HG03139 (cell line): ENCODE measurements at regions not wholly inside any gene's neighbourhood (a gene's known extent, or its start where the extent isn't known, plus 50 kb on each side); places are given as distances from the start of the nearest gene placed in this dataset.

Experiments used
- ATAC-seq: cut with Tn5 transposase; IDR thresholded peaks from one replicate; pipeline ENCODE4 v1.9.1; 2021; ENCODE audit not compliant: unreplicated experiment

DNA sequence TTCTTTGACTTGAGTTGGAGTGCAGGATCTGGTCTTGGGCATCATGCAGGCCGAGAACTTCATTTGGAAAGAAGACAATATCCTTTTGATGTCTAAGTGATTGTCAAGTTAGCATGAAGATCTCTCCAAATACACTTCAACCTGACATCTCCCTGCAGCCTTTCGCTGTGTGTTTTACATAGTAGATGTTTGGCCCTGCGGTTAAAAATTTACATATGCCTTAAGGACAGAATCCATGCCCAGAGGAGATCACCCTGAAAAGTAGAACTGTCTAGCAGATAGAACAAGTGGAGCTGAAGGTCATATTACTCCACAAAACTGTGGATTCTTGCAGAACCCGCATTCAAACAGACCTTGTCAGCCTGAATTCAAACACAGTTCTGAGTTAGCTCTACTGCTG, 409.9 kb downstream of the LPIN1 start:
- ATAC-seq = no peak

DNA sequence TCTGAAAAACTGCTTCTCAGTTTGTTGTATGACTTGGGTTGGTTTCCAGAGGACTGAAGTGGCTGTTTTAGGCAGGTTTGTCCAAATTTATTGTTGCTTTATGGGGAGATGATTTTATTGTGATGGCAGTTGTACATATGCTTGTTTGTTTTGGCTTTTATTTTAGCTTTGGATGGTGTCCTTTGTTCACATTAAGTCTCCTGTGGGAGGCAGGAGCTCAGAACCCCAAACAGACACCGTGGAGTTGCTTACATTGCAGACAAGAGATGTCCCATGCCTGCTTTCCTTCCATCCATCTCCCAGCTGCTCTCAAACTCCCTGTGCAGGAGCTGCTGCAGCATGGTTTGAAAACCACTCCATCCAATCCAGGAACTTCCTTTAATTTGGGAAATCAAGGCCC, 414.7 kb downstream of the LPIN1 start:
- no peak for ATAC-seq

DNA sequence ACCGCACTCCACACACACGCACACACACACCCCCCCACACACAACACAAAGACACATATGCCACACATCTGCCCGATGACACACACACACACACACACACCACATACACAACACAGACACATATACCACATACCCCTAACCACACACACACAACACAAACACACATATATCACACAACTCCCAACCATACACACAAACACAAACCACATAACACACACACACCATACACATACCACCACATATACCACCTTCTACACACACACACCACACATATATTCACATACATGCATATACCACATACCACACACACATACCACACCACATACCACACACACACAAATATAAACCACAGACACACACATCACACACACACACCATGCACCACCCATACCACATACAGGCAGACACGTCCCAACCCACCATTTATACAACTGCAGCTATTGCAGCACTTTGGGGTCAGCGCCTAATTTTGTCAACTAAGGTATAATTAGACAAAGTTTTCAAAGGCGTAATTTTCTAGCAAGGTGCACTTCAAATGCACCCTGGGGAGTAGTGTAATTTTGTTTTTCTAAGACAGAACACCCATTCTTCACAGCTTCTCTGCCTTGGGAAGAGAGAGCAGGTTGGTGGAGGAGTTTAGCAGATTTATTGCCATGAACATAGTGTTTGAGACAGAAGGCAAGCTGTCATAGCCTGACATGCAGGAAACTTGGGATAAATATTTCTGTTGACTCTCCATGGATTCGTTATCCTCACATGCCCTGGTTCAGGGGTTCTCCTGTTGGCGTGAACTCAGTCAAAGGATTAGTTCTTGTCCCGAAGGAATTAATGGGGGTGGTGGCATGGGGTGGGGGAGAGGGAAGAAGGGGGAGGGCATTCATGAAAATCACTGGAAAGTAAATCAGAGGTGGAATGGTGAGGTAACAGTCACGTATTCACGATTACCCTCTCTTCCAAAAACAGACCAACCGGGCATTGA, 416.1 kb downstream of the LPIN1 start:
- ATAC-seq = no peak

DNA sequence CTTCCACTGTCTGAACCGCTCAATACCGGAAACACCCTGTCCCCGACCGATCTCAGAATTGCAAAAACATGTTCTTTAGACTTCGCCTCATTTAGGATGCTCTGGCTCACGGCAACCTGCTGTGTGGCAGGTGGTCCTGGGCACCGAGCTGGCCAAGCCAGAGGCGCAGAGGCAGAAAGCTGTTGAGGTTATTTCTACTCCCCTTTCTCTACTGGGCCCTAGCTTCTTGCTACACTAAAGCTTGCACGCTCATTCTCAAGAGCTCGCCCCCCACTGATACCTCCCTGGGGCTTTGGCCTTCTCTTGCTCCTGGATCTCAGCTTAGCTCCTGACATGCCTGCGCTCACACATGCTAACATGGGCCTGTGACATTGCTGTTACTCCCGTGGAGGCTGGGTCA, 417.4 kb downstream of the LPIN1 start:
- ATAC-seq = no peak

DNA sequence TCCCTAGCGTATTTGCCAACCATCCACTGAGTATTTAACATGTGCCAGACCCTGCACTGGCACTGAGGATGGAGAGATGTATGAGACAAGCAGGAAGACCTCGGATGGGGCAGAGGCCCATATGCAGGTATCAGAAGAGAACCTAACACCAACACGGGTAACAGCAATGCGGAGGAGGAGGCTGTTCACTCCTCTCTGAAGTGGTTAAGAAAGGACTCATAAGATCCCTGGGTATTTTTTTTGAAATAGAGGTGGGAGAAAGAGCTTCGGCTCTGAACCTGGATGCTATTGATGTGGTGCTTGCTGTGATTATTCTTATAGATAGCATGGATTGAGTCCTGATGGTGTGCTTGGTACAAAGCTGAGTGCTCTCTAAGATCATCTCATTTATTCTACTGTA, 418.3 kb downstream of the LPIN1 start:
- no peak for ATAC-seq

DNA sequence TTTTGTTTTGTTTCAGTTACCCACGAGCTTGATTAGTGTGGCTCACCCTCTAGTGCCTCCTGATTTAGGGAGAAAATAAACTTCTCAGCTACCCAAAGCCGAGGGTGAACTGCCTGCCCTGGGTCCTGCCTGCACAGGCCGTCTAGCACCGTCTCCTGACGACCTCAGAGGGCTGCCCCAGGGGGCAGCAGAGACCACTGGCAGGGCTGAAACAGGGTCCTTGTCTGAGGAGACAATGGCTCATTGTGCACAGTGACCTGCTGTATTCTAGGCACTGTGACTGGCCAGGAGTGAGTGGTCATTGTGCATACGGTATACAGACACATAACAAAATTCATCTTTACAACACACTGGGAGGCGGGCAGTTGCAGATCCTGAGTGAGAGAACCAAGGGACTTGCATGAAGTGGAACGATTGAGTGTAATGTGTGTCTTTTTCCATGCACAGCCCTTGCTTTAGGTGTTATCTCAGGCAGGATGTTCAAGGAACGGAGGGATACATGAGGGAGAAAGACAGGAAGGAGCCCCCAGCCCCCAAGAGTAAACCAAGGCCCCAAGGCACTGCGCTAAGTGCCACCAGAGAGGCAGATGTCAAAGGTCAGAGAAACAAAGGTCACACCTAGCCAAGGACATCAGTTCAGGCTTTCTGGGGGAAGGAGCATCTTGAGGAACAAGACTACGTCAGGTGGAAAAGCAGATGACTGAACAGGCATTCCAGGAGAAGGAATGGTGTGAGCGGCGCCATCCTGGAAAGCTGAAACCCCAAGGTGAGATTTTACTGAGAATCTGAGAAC, 421.3 kb downstream of the LPIN1 start:
- no peak for ATAC-seq

DNA sequence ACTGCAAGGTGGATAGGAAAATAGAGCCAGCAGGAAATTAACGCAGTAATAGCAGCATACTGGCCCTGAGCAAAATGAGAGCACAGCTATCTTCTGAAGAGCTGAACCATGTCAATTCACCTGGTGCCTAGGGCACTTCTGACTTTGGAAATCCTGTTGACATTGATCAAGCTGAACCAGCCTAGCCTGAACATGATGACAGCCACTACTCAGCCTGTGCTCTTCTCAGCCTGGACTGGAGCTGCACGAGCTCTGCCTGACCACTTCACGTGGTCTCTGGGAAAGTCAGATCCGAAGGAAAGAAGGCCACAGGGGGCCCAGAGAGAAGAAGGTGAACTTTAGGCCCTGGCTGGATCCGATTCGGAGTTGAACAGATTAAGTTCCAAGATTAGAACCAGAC, 421.9 kb downstream of the LPIN1 start:
- no peak for ATAC-seq

DNA sequence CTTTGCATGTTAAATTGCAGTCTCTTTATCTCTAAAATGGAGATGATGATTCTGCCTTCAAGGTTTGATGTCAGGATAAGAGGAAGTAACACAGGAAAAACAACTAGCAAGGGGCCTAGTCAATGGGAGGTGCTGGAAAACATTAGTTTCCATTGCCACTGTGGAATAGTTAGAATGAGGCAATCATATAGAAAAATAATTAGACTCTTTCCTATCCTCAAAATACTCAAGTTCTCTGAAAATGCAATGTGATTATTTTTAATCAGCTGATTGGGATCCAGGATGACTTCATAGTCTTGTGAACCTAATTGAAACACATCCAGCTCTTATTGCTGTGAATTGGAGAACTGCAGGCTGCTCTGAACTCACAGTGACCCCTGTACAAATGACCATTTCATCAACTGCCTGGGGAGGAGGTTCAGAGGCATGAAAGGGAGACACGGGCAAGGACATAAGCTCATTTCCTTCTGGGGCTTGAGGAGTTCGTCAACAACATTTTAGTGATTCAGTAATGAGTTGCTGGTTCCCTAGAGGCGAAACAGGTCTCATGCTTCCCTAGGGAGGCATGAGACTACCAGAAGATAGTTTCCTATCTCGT, 422.5 kb downstream of the LPIN1 start:
- peak; percentile 64 for ATAC-seq

DNA sequence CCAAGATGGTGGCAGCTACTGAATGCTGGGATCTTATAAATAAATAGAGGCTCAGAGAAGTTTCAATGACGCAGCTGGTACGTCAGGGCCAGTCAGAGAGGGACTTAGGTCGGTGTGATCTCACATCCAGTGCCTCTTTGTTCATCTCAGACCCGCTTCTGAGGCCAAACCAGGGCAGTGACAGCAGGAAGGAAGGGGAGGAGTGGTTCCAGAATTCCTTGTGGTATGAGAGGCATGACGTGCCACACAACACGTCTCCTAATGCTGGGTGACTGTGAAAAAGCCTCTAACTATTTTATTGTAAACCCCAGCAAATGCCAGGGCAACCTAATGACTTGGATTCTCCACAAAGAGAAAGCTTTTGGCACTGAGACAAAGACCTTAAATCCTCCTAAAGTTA, 423.3 kb downstream of the LPIN1 start:
- ATAC-seq = no peak

DNA sequence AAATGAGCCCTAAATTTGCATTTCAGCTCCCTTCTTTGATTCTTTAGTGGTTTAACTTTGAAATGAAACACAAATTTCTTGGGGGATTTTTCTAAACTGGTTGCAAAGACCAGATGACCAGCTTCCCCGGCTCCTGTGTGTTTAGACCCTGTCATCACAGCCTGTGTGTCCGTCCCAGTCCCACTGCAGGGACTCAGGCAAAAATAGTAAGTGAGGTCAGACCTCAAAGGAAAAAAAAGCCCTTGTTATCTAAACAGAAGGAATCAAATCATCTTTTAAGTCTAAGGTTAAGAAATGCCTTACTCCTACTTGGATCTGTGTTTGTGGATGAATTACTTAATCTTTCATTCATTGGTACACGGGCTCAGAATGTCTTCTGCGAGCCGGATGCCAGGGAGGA, 423.7 kb downstream of the LPIN1 start:
- ATAC-seq = no peak

DNA sequence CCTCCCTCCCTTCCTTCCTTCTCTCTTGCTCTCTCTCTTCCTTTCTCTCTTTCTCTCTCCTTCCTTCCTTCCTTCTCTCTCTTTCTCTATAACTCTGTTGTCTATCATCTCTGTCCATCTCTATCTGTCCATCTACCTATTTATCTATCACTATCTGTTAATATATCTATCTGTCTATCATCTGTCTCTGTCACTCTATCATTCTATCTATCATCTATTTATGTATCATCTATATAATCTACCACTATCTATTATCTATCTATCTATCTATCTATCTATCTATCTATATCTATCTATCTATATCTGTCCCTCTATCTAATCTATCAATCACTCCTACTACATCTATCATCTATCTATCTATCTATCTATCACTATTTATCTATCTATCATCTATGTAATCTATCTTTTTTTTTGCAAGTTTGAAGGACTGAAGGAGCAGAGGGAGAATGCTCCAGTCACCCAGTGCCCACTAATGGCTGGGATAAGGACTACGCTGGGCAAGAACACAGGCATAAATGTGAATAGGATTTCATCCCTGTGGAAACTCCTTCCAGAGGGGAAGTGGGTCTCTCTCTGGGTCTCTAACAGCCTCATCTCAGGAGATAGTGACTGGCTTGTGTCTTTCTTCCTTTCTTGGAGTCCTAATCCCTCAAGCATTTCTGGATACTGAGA, 427.0 kb downstream of the LPIN1 start:
- no peak for ATAC-seq

DNA sequence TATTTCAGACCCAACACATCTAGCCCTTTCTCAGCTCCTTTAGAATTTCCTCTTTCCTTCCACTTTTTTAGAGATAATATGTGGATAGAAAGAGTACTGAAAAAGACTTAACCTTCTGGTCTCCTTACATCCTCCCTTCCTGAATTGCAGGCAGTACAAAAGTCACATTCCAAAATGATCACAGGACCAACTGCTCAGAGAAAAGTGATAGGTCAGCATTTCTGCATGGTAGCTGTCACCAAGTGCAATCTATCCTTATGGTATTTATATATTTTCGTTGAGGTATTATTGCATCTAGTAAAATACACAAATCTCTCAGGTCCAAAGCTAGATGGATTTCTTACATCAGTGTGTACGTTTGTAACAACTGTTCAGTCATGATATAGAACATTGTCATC, 427.5 kb downstream of the LPIN1 start:
- ATAC-seq = no peak

DNA sequence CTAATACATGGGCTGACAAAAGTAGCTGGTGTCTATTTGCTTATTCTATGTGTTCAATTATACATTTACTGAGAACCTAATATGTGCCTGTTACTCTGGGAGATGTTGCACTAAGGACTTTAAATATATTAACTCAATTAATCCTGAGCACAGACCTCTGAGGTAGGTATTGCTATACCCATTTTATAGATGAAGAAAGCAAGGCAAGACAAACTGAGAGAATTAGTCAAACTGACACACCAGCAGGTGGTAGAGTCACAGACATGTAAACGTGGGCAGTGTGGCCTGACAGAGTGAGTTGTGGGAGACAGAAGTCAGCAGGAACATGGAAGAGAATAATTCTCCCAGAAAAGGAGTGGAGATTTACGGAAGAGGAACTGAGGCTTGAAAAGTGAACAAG, 428.9 kb downstream of the LPIN1 start:
- no peak for ATAC-seq

DNA sequence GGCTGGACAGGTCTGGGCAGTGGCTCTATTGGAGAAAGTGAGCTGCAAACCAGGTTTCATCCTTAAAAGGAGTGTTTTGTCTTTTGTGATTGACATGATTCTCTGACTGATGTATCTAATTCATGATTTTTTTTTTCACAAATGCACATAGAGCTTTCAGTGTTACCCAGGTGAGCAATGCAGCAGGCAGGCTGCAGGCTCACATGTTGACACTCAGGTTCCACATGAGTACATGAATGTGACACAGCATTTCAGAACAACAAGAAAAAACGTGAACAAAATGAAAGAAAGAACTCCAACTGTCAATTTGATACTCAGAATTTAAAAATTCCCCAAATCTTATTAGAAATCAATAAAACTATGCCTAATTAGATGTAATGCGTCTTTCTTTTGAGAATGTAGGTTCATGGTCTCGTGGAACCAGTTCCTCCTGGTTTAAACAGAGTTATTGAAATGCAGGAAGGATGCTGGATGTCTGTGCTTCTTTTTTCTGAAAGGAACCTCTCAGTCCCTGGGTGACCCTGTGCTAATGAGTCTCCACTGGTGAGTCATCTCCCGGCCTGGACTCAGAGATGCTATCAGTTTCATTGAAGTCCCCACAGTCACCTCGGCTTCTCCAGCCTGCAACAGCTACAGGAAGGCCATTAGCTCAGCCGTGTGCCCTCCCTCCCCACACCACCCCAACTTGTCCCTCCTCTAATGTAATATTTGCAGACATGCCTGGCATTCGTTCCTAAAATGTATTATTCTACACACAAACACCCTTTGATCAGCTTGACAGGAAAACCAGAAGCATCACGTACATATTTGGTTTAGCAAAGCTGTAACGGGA, 430.4 kb downstream of the LPIN1 start:
- ATAC-seq = peak; percentile 82

DNA sequence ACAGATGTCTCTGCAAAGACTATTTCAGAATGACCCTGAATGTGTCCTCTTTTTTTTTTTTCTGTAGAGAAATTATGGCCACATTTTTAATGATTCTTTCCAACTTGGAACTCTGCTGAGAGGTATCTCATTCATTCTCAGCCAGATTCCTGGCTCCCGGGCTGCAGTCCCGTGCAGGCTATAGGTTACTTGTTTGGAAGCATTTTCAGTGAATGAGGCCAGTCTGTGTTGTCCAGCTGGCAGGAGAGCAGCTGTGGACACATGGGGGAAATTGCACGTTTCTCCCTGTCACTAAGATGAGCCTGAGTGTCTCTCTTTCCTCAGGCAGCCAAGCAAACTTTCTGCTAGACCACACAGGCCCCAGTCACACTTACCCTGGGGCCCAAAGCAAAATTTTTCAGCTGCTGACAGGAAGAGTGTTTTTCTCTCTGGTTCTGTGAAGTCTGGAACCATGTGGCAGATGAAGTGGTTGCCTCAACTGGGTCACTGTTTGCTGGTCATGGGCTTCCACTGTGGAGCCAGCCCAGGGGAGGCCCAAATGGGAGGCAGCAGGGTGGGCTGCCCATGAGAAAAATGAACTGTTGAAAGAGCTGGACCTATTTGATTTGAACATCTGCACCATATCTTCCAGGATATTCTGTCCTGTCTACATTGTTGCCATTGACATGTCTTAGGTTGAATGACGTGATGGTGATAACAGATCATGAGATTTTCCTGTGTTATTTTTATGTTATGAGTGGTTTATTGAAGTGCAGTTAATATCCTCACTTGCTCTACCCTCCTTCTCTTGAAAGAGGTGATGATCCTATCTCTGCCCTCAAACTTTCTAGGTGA, 431.2 kb downstream of the LPIN1 start:
- ATAC-seq = peak; percentile 84

DNA sequence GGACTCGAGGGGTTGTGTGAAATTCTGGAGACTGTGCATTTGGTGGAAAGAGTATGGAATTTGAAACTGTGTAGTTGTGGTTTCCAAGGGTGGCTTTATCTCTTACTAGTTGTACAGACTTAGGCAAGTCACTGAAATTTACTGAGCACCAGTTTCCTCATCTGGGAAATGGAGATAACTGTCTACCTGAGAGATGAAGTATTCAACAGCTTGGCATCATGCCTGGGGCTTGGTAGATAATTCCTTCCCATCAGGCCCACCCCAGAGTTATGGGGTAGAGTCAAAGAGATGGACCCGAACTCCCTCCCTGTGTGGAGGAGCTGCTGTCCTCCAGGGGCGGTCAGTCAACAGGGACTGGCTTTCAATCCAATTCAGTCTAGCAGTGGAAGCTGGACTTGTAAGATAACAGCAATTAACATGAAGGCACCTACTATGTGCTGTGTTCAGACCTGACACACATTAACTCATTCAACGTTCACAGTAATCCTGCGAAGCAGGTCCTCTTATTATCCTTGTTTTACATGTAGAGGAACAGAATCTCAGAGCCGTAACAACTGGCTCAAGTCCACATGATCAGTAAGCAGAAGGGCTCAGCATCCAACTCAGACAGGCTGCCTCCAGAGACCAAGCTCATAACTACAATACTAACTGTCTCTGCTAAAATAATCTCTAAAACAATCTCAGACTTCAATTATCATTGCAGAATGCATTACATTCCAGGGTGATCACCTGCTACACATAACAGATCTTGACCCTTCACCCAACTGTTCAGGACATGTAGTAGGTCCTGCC, 432.1 kb downstream of the LPIN1 start:
- no peak for ATAC-seq

DNA sequence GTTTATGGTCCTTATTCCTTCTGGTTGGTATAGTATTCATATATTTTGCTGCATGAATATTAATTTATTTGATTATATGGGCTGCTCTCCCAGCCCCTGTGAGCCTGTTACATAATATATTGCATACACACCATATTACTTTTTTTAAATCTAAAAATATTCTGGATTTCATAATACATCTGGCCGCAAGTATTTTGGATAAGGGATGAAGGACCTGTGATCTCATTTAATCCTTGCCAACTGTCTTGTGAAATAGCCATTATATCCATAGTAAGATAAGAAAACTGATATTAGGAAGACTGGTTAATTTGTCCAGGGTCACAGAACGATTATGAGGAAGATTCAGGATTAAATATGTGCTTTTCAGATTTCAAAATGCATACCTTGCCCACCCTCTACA, 433.6 kb downstream of the LPIN1 start:
- ATAC-seq = no peak

DNA sequence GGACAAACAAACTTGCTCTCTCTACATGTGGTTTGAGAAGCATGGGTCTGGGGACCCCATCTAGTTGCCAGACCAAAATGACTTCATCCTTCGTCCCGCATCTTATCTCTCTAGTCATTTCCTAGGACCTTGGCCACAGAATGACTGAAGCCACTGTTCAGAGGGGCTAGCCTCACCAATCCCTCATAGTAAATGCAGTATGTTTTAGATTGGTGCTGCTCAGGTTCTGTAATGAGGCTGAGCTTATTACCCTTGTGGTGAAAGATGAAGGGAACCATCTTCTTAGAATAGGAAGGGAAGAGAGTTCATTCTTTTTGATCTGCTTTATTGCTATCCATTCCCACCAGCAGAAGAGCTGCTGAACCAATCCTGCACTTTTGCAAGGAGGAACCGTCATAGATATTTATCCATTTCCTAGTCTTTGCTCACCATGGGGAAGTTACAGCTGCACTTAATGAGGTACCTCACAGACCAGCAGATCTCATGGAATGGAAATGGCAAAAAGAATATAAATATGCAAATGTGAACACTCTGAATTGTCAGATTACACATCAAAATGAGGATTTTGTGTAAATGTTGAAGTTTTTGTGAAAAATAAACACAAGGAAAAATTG, 436.7 kb downstream of the LPIN1 start:
- ATAC-seq = no peak
